Activated CD8-positive, alpha-beta T cell treated with anti-CD3 and anti-CD28 coated beads, Interleukin-2, amount 10 ng/mL, durations not matched to agents 7 days and 5 days (primary cell): ENCODE measurements at regions not wholly inside any gene's neighbourhood (a gene's known extent, or its start where the extent isn't known, plus 50 kb on each side); places are given as distances from the start of the nearest gene placed in this dataset.

Experiments
- ATAC-seq: fragments of 150-1000 bp; cut with Tn5 transposase; one replicate; pipeline ENCODE4 v1.10.0; 2021; ENCODE audit warnings: moderate library complexity
- CTCF ChIA-PET: fragments of 350-600 bp; sonication (Branson Sonifier 250); formaldehyde crosslinking; loops from one replicate; lab custom pipeline; 2021; ENCODE audit warnings: antibody characterized with exemption; lab: Charles Lee
- POLR2A ChIA-PET: fragments of 350-600 bp; sonication (Branson Sonifier 250); formaldehyde crosslinking; loops from one replicate; lab custom pipeline; 2021; ENCODE audit warnings: antibody characterized with exemption; lab: Charles Lee
- DNase-seq: peaks from one replicate; pipeline ENCODE4 v3.0.0-alpha.2; 2020
- H3K27ac Mint-ChIP-seq: one replicate; pipeline ENCODE4 v1.8.0; 2021; ENCODE audit warnings: mild to moderate bottlenecking, mixed read lengths
- H3K27me3 Mint-ChIP-seq: one replicate; pipeline ENCODE4 v1.8.0; 2021; ENCODE audit warnings: low read depth, mixed read lengths
- H3K36me3 Mint-ChIP-seq: one replicate; pipeline ENCODE4 v1.8.0; 2021; ENCODE audit warnings: low read depth, mixed read lengths
- H3K4me1 Mint-ChIP-seq: one replicate; pipeline ENCODE4 v1.8.0; 2021; ENCODE audit warnings: low read depth, mixed read lengths
- H3K4me3 Mint-ChIP-seq: one replicate; pipeline ENCODE4 v1.8.0; 2021; ENCODE audit warnings: mild to moderate bottlenecking, mixed read lengths
- H3K9me3 Mint-ChIP-seq: one replicate; pipeline ENCODE4 v1.8.0; 2022; ENCODE audit warnings: mixed read lengths; ENCODE audit not compliant: insufficient read depth

- Mint-ChIP-seq H3K27ac (no peak overlapping the region), H3K36me3 (no peaks in the 10 kb centered on the region), H3K9me3 (no peaks in the 10 kb centered on the region), H3K4me3 (no peak overlapping the region), H3K27me3 (peaks cover 26% of the 10 kb centered on the region), H3K4me1 (no peaks in the 10 kb centered on the region)
- DNase-seq: no peak
- ChIA-PET POLR2A (no interaction called here), CTCF (no interaction called here)
- no peak for ATAC-seq
Observed at GRCh38 chr5:112681481-112681908, 56.2 kb upstream of the APC start.

DNA sequence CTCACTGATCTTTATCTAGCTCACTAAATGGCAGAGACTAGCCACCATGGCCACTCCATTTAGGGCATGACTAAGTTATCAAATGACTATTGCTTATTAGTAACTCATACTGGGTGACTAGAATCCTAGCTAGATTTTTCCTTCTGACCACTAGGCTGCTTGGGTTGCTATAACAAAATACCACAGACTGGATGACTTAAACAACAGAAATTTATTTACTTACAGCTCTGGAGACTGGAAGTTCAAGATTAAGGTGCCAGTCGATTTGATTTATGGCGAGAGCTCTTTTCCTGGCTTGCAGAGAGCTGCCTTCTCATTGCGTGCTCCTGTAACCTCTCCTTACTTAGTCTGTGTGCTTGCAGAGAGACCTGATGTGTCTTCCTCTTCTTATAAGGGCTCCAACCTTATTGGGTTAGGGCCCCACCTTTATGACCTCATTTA, 55.0 kb upstream of the APC start:
- Mint-ChIP-seq H3K27ac (no peak overlapping the region), H3K36me3 (no peaks in the 10 kb centered on the region), H3K9me3 (no peaks in the 10 kb centered on the region), H3K4me3 (no peak overlapping the region), H3K27me3 (peaks cover 25% of the 10 kb centered on the region), H3K4me1 (no peaks in the 10 kb centered on the region)
- DNase-seq (no peak), ATAC-seq (no peak)
- ChIA-PET POLR2A (no interaction called here), CTCF (no interaction called here)

- CTCF ChIA-PET: interaction anchor here (1.8 kb wide), 1 partner anchor 73 kb away, joined by 5 read pairs; no protein-coding TSS in a partner anchor
- DNase-seq: no peak
- Mint-ChIP-seq H3K27ac (no peak overlapping the region), H3K4me3 (no peak overlapping the region), H3K9me3 (no peaks in the 10 kb centered on the region), H3K27me3 (peaks cover 29% of the 10 kb centered on the region), H3K4me1 (no peaks in the 10 kb centered on the region), H3K36me3 (no peaks in the 10 kb centered on the region)
- no peak for ATAC-seq
- POLR2A ChIA-PET: no interaction called here
Observed at GRCh38 chr5:112684121-112684520, 53.6 kb upstream of the APC start.

DNA sequence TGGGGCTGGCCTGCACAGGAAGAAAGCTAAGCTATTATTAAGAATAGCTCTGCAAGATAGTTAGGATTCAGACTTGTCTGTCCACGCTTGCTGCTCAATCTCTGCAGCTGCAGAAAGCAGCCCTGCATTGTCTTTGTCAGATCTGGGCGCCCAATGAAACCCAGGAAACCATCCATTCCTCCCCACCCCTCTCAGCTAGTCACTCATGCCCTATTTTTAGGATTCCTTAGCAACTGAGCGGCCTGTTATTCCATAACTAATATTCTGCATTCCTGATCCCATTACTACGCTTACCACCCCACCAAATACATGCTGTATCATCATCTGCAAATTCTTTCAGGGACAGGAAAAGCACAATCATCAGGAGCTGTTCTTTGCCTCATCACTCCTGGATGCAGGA, 52.9 kb upstream of the APC start:
- DNase-seq (no peak), ATAC-seq (no peak)
- ChIA-PET POLR2A (no interaction called here), CTCF (interaction anchor here (1.8 kb wide), 1 partner anchor 73 kb away, joined by 5 read pairs; no protein-coding TSS in a partner anchor)
- Mint-ChIP-seq H3K36me3 (no peaks in the 10 kb centered on the region), H3K27ac (no peak overlapping the region), H3K4me1 (no peaks in the 10 kb centered on the region), H3K4me3 (no peak overlapping the region), H3K27me3 (peaks cover 31% of the 10 kb centered on the region), H3K9me3 (no peaks in the 10 kb centered on the region)

DNA sequence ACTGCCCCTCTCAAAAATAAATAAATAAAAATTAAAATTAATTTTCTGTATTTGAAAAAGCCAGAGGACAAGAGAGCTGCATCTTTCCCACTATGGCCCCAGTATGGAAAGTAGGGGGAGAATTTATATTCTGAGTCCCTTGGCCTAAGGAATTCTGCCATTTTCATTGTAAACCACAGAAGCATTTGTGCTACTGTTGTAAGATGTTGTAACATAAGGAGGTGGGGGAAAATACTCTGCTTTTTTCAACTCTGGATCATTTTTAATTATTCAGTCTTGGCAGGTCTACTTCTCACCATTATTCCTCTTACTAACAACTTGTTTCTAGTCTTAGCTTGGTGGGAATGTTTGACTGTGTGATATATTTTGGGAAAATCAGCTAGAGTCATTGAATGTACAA, 52.3 kb upstream of the APC start:
- Mint-ChIP-seq H3K9me3 (no peaks in the 10 kb centered on the region), H3K4me1 (no peaks in the 10 kb centered on the region), H3K36me3 (no peaks in the 10 kb centered on the region), H3K4me3 (no peak overlapping the region), H3K27me3 (peaks cover 30% of the 10 kb centered on the region), H3K27ac (no peak overlapping the region)
- ChIA-PET POLR2A (no interaction called here), CTCF (interaction anchor here (1.8 kb wide), 1 partner anchor 72 kb away, joined by 5 read pairs; no protein-coding TSS in a partner anchor)
- DNase-seq (no peak), ATAC-seq (no peak)

GRCh38 chr5:112685931-112686330, 51.8 kb upstream of the APC start:
- no peaks in the 10 kb centered on the region for H3K36me3 Mint-ChIP-seq
- ChIA-PET POLR2A (no interaction called here), CTCF (interaction anchor here (1.8 kb wide), 1 partner anchor 71 kb away, joined by 5 read pairs; no protein-coding TSS in a partner anchor)
- H3K27me3 Mint-ChIP-seq: peaks cover 29% of the 10 kb centered on the region
- DNase-seq (no peak), ATAC-seq (no peak)
- no peaks in the 10 kb centered on the region for H3K4me1 Mint-ChIP-seq
- H3K9me3 Mint-ChIP-seq: no peaks in the 10 kb centered on the region
- no peak overlapping the region for H3K27ac Mint-ChIP-seq
- H3K4me3 Mint-ChIP-seq: no peak overlapping the region

DNA sequence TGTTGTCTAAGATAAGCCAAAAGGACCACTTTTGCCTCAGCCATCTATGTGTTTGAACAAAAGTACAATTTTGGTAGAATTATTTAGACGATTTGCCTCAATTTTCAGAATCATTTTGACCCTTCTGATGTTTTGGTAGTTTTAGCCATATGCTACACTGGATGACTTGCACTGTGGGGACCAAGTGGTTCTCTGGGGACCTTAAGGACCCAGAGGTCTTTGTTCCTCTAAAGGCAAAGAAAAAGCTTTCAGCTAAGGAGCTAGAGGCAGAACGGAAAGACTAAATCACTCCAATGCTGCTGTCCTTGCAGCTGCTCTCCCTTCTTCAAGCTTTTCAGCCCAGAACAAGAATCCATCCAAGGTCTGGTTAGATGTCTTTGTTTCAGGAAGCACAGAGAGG, 51.0 kb upstream of the APC start:
- CTCF ChIA-PET: no interaction called here

DNA sequence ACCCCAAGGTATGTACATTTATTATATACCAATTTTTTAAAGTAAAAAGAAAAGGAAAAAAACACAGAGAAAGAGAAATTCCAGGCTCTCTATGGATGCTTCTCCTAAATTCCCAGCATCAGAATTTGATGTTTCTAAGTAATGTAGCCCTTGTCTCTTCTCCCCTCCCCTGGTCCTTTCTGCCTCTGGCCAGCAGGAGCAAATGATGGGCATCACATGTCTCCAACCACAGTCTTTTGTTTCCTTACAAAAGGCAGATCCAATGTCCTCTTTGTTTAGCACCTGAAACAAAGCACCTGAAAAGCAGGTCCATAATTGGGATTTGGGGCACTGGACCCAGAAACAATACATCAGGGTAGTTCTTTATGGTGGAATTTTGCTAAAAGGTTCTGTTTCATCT, 50.4 kb upstream of the APC start:
- Mint-ChIP-seq H3K36me3 (no peaks in the 10 kb centered on the region), H3K27me3 (peaks cover 29% of the 10 kb centered on the region), H3K4me1 (no peaks in the 10 kb centered on the region), H3K27ac (no peak overlapping the region), H3K9me3 (no peaks in the 10 kb centered on the region), H3K4me3 (no peak overlapping the region)
- DNase-seq (no peak), ATAC-seq (no peak)
- ChIA-PET POLR2A (no interaction called here), CTCF (interaction anchor here (2.4 kb wide), 1 partner anchor 71 kb away, joined by 12 read pairs; no protein-coding TSS in a partner anchor)

More for the DNA sequence above, 51.0 kb upstream of the APC start:
- H3K9me3 Mint-ChIP-seq: no peaks in the 10 kb centered on the region
- H3K36me3 Mint-ChIP-seq: no peaks in the 10 kb centered on the region
- no peaks in the 10 kb centered on the region for H3K4me1 Mint-ChIP-seq
- DNase-seq: no peak
- H3K27ac Mint-ChIP-seq: no peak overlapping the region
- no peak overlapping the region for H3K4me3 Mint-ChIP-seq
- no peak for ATAC-seq
- POLR2A ChIA-PET: no interaction called here
- peaks cover 29% of the 10 kb centered on the region for H3K27me3 Mint-ChIP-seq
